GM12878 (cell line): ENCODE measurements at regions not wholly inside any gene's neighbourhood (a gene's known extent, or its start where the extent isn't known, plus 50 kb on each side); places are given as distances from the start of the nearest gene placed in this dataset.

Experiments used
- CREB1 ChIP-seq: IDR thresholded peaks from 2 replicates; pipeline ENCODE4 v1.6.1; 2012; ENCODE audit warnings: low read depth, mild to moderate bottlenecking, inconsistent platforms
- EP300 ChIP-seq, 2 experiments: fragments of 150-350 bp in 1 of 2; IDR thresholded peaks; 2 replicates each; pipeline ENCODE4 v1.6.1; 2011 to 2012; ENCODE audit warnings: low read depth in 2 of 2, low read length in 2 of 2, borderline replicate concordance in 1 of 2, improper control_type of control experiment in 1 of 2, inconsistent platforms in 1 of 2; ENCODE audit not compliant: control insufficient read depth in 1 of 2
- ETV6 ChIP-seq, 2 experiments: fragments of 450-650 bp in 1 of 2; IDR thresholded peaks in 1 of 2; conservative IDR thresholded peaks in 1 of 2; 2 replicates each; pipeline ENCODE4 v1.6.1; 2014; ENCODE audit warnings: antibody characterized with exemption in 1 of 2, borderline replicate concordance in 1 of 2, low read depth in 1 of 2, mild to moderate bottlenecking in 1 of 2, moderate library complexity in 1 of 2
- HDAC6 ChIP-seq: fragments of 200-600 bp; sonication (generic); IDR thresholded peaks from one replicate; pipeline ENCODE4 v1.8.0; 2017; ENCODE audit warnings: antibody characterized with exemption; ENCODE audit not compliant: unreplicated experiment
- MYC ChIP-seq: IDR thresholded peaks from 2 replicates; pipeline ENCODE4 v1.6.1; 2011; ENCODE audit warnings: mild to moderate bottlenecking, low read length, moderate library complexity, inconsistent platforms; ENCODE audit not compliant: insufficient read depth, insufficient replicate concordance, insufficient read length, severe bottlenecking
- NR2C2 ChIP-seq: IDR thresholded peaks from 2 replicates; pipeline ENCODE4 v1.6.1; 2011; ENCODE audit warnings: borderline replicate concordance, low read depth; ENCODE audit not compliant: control insufficient read depth, insufficient read length
- POLR2AphosphoS5 ChIP-seq: IDR thresholded peaks from 2 replicates; pipeline ENCODE4 v1.6.1; 2011; ENCODE audit warnings: mild to moderate bottlenecking, low read length, inconsistent platforms
- RFX5 ChIP-seq: IDR thresholded peaks from 2 replicates; pipeline ENCODE4 v1.6.1; 2011; ENCODE audit warnings: low read depth, low read length, improper control_type of control experiment
- SREBF2 ChIP-seq: IDR thresholded peaks from 2 replicates; pipeline ENCODE4 v1.6.1; 2012; ENCODE audit warnings: mild to moderate bottlenecking, low read length
- ZSCAN29 ChIP-seq: fragments of 450-650 bp; IDR thresholded peaks from 2 replicates; pipeline ENCODE4 v1.6.1; 2017; ENCODE audit warnings: mild to moderate bottlenecking, moderate library complexity
- TF ChIP-seq, protein P1 (sequence below), 3 experiments: IDR thresholded peaks in 2 of 3; conservative IDR thresholded peaks in 1 of 3; 2 replicates each; pipeline ENCODE4 v1.5.1; 2011; ENCODE audit warnings: low read depth in 3 of 3, low read length in 3 of 3, mild to moderate bottlenecking in 3 of 3, control low read depth in 2 of 3, moderate library complexity in 2 of 3, inconsistent platforms in 1 of 3, mixed read lengths in 1 of 3; ENCODE audit not compliant: control insufficient read depth in 2 of 3, insufficient read depth in 1 of 3; ENCODE audit errors: extremely low read depth in 1 of 3
- TF ChIP-seq, protein P2 (sequence below): fragments of 450-650 bp; IDR thresholded peaks from 2 replicates; pipeline ENCODE4 v1.6.1; 2017; ENCODE audit warnings: mild to moderate bottlenecking, moderate library complexity

DNA sequence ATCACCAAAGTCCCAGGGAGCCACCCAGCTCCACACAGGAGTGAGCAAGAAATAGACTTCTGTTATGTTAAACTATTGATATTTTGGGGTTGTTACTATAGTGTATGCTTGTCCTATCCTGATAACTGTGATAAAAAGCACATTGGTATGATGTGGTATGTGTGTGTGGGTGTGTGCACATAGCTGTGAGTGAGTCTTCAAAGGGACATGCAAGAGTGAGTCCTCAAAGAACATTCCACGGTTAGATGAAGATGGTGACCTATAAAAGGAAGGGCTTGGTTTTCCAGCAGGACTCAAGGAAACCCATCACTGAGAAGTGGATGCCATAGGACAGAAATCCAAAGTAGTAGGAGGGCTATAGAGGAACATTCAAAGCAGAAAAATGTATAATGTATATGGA is 342.9 kb downstream of the TSN start:
- TF ChIP-seq HDAC6 (no peak), EP300 (IDR thresholded peaks at IDR 0.05; ENCODE audit: borderline replicate concordance in 1 of 2, control insufficient read depth in 1 of 2, low read depth in 2 of 2, low read length in 2 of 2) (no peak), MYC (no peak), NR2C2 (no peak), SREBF2 (no peak), RFX5 (no peak), ZSCAN29 (no peak), POLR2AphosphoS5 (no peak), CREB1 (no peak), ETV6 (conservative IDR thresholded peaks at IDR 0.05 in 1 of 2, IDR thresholded peaks at IDR 0.05 in 1 of 2; ENCODE audit: borderline replicate concordance in 1 of 2, low read depth in 1 of 2) (no peak)
- TF ChIP-seq, protein P1, sequence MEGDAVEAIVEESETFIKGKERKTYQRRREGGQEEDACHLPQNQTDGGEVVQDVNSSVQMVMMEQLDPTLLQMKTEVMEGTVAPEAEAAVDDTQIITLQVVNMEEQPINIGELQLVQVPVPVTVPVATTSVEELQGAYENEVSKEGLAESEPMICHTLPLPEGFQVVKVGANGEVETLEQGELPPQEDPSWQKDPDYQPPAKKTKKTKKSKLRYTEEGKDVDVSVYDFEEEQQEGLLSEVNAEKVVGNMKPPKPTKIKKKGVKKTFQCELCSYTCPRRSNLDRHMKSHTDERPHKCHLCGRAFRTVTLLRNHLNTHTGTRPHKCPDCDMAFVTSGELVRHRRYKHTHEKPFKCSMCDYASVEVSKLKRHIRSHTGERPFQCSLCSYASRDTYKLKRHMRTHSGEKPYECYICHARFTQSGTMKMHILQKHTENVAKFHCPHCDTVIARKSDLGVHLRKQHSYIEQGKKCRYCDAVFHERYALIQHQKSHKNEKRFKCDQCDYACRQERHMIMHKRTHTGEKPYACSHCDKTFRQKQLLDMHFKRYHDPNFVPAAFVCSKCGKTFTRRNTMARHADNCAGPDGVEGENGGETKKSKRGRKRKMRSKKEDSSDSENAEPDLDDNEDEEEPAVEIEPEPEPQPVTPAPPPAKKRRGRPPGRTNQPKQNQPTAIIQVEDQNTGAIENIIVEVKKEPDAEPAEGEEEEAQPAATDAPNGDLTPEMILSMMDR (IDR thresholded peaks at IDR 0.05 in 2 of 3, conservative IDR thresholded peaks at IDR 0.05 in 1 of 3; ENCODE audit: control insufficient read depth in 2 of 3, extremely low read depth in 1 of 3, insufficient read depth in 1 of 3, low read depth in 3 of 3, low read length in 3 of 3): no peak
- TF ChIP-seq, protein P2, sequence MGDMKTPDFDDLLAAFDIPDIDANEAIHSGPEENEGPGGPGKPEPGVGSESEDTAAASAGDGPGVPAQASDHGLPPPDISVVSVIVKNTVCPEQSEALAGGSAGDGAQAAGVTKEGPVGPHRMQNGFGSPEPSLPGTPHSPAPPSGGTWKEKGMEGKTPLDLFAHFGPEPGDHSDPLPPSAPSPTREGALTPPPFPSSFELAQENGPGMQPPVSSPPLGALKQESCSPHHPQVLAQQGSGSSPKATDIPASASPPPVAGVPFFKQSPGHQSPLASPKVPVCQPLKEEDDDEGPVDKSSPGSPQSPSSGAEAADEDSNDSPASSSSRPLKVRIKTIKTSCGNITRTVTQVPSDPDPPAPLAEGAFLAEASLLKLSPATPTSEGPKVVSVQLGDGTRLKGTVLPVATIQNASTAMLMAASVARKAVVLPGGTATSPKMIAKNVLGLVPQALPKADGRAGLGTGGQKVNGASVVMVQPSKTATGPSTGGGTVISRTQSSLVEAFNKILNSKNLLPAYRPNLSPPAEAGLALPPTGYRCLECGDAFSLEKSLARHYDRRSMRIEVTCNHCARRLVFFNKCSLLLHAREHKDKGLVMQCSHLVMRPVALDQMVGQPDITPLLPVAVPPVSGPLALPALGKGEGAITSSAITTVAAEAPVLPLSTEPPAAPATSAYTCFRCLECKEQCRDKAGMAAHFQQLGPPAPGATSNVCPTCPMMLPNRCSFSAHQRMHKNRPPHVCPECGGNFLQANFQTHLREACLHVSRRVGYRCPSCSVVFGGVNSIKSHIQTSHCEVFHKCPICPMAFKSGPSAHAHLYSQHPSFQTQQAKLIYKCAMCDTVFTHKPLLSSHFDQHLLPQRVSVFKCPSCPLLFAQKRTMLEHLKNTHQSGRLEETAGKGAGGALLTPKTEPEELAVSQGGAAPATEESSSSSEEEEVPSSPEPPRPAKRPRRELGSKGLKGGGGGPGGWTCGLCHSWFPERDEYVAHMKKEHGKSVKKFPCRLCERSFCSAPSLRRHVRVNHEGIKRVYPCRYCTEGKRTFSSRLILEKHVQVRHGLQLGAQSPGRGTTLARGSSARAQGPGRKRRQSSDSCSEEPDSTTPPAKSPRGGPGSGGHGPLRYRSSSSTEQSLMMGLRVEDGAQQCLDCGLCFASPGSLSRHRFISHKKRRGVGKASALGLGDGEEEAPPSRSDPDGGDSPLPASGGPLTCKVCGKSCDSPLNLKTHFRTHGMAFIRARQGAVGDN: no peak
